Naive thymus-derived CD4-positive, alpha-beta T cell (primary cell): ENCODE measurements at regions not wholly inside any gene's neighbourhood (a gene's known extent, or its start where the extent isn't known, plus 50 kb on each side); places are given as distances from the start of the nearest gene placed in this dataset.

Experiments used
- ATAC-seq: fragments of 150-1000 bp; cut with Tn5 transposase; 2 replicates; pipeline ENCODE4 v1.10.0; 2021; ENCODE audit warnings: mild to moderate bottlenecking, moderate library complexity
- CTCF ChIA-PET: fragments of 350-600 bp; sonication (Branson Sonifier 250); formaldehyde crosslinking; loops from one replicate; lab custom pipeline; 2021; ENCODE audit warnings: antibody characterized with exemption; lab: Charles Lee
- POLR2A ChIA-PET: fragments of 350-600 bp; sonication (Branson Sonifier 250); formaldehyde crosslinking; loops from one replicate; lab custom pipeline; 2021; ENCODE audit warnings: antibody characterized with exemption, inconsistent platforms; lab: Charles Lee
- DNase-seq, 9 donors: peaks; one replicate each; pipeline versions ENCODE4 v3.0.0 to v3.0.0-alpha.2; 2020 to 2022; ENCODE audit warnings: mixed read lengths in 1 of 9
- H3K27ac ChIP-seq: one replicate; pipeline ENCODE4 v1.7.0; 2013; ENCODE audit warnings: mild to moderate bottlenecking, low read depth, low read length, moderate library complexity
- H3K27me3 ChIP-seq, 2 donors: one replicate each; pipeline ENCODE4 v1.7.0; 2013; ENCODE audit warnings: low read length in 2 of 2, mild to moderate bottlenecking in 2 of 2, moderate library complexity in 2 of 2; ENCODE audit not compliant: control insufficient read depth in 2 of 2, insufficient read depth in 2 of 2
- H3K36me3 ChIP-seq, 3 experiments: 1 replicate in 2 of 3; 2 replicates in 1 of 3; pipeline ENCODE4 v1.7.0; 2013; ENCODE audit warnings: low read length in 3 of 3, mild to moderate bottlenecking in 3 of 3, moderate library complexity in 1 of 3; ENCODE audit not compliant: insufficient read depth in 3 of 3, control insufficient read depth in 2 of 3
- H3K4me1 ChIP-seq, 2 donors: one replicate each; pipeline ENCODE4 v1.7.0; 2013; ENCODE audit warnings: low read length in 2 of 2, mild to moderate bottlenecking in 2 of 2, moderate library complexity in 1 of 2; ENCODE audit not compliant: control insufficient read depth in 2 of 2, insufficient read depth in 2 of 2
- H3K4me3 ChIP-seq: 2 replicates; pipeline ENCODE4 v1.7.0; 2013; ENCODE audit warnings: mild to moderate bottlenecking, low read length
- H3K9me3 ChIP-seq, 3 experiments: 1 replicate in 2 of 3; 2 replicates in 1 of 3; pipeline ENCODE4 v1.7.0; 2013; ENCODE audit warnings: low read length in 3 of 3; ENCODE audit not compliant: control insufficient read depth in 2 of 3
- H3K27ac Mint-ChIP-seq, 9 donors: one replicate each; pipeline ENCODE4 v1.8.0; 2020 to 2022; ENCODE audit warnings: mixed read lengths in 9 of 9, mild to moderate bottlenecking in 8 of 9, moderate library complexity in 5 of 9, inconsistent platforms in 2 of 9
- H3K27me3 Mint-ChIP-seq, 5 donors: one replicate each; pipeline ENCODE4 v1.8.0; 2021 to 2022; ENCODE audit warnings: mixed read lengths in 5 of 5, mild to moderate bottlenecking in 1 of 5
- H3K36me3 Mint-ChIP-seq, 5 donors: one replicate each; pipeline ENCODE4 v1.8.0; 2020 to 2022; ENCODE audit warnings: mixed read lengths in 5 of 5, mild to moderate bottlenecking in 3 of 5, inconsistent platforms in 1 of 5
- H3K4me1 Mint-ChIP-seq, 7 donors: one replicate each; pipeline ENCODE4 v1.8.0; 2020 to 2022; ENCODE audit warnings: mixed read lengths in 7 of 7, mild to moderate bottlenecking in 3 of 7, inconsistent platforms in 1 of 7
- H3K4me3 Mint-ChIP-seq, 10 donors: one replicate each; pipeline ENCODE4 v1.8.0; 2020 to 2022; ENCODE audit warnings: mild to moderate bottlenecking in 10 of 10, mixed read lengths in 10 of 10, moderate library complexity in 6 of 10, inconsistent platforms in 2 of 10
- H3K9me3 Mint-ChIP-seq, 11 donors: one replicate each; pipeline ENCODE4 v1.8.0; 2020 to 2022; ENCODE audit warnings: mixed read lengths in 11 of 11, mild to moderate bottlenecking in 4 of 11, inconsistent platforms in 1 of 11, moderate library complexity in 1 of 11
- intact Hi-C, 2 donors: fragments of 100-400 bp; cut with micrococcal nuclease; formaldehyde crosslinking; loops; one replicate each; pipeline ENCODE4 v1.15.1; 2023

- Histone ChIP-seq H3K4me1 (no peaks in the 10 kb centered on the region), H3K36me3 (no peaks in the 10 kb centered on the region), H3K4me3 (no peak overlapping the region), H3K27me3 (no peaks in the 10 kb centered on the region), H3K27ac (no peak overlapping the region), H3K9me3 (no peaks in the 10 kb centered on the region)
- Mint-ChIP-seq H3K9me3 (no peaks in the 10 kb centered on the region), H3K36me3 (no peaks in the 10 kb centered on the region), H3K4me1 (no peaks in the 10 kb centered on the region), H3K27ac (no peak overlapping the region), H3K4me3 (no peak overlapping the region), H3K27me3 (peaks cover 0 to 5% (median 4%) of the 10 kb centered on the region in 5 donors)
- DNase-seq (no peak), ATAC-seq (no peak)
- ChIA-PET POLR2A (no interaction called here), CTCF (no interaction called here)
- intact Hi-C loops = no loop called here
Observed at GRCh38 chr1:209074575-209075250, 508.8 kb upstream of the CAMK1G start.

- H3K36me3 ChIP-seq = no peaks in the 10 kb centered on the region
- CTCF ChIA-PET = no interaction called here
- no peaks in the 10 kb centered on the region for H3K4me1 ChIP-seq
- H3K4me3 ChIP-seq = no peak overlapping the region
- ATAC-seq = no peak
- no peaks in the 10 kb centered on the region for H3K9me3 ChIP-seq
- intact Hi-C loops = no loop called here
- Mint-ChIP-seq H3K4me3 (no peak overlapping the region), H3K9me3 (peaks cover 0 to 2% (median 0%) of the 10 kb centered on the region in 11 donors), H3K27me3 (peaks cover 2 to 16% (median 4%) of the 10 kb centered on the region in 5 donors), H3K27ac (no peak overlapping the region), H3K36me3 (no peaks in the 10 kb centered on the region), H3K4me1 (no peaks in the 10 kb centered on the region)
- POLR2A ChIA-PET = no interaction called here
- H3K27me3 ChIP-seq = no peaks in the 10 kb centered on the region
- no peak for DNase-seq
- H3K27ac ChIP-seq = no peak overlapping the region
Observed at GRCh38 chr1:209076688-209077087, 506.8 kb upstream of the CAMK1G start.

GRCh38 chr1:209080170-209080781 lies 503.2 kb upstream of the CAMK1G start:
- H3K27me3 ChIP-seq = no peaks in the 10 kb centered on the region
- ChIA-PET POLR2A (no interaction called here), CTCF (no interaction called here)
- no peaks in the 10 kb centered on the region for H3K36me3 Mint-ChIP-seq
- H3K4me1 Mint-ChIP-seq = no peaks in the 10 kb centered on the region
- no peaks in the 10 kb centered on the region for H3K9me3 ChIP-seq
- no peaks in the 10 kb centered on the region for H3K4me1 ChIP-seq
- no peak overlapping the region for H3K27ac ChIP-seq
- H3K4me3 ChIP-seq = no peak overlapping the region
- no peak overlapping the region for H3K27ac Mint-ChIP-seq
- H3K36me3 ChIP-seq = no peaks in the 10 kb centered on the region
- H3K4me3 Mint-ChIP-seq = no peak overlapping the region
- ATAC-seq = no peak
- peaks cover 0 to 17% (median 3%) of the 10 kb centered on the region in 5 donors for H3K27me3 Mint-ChIP-seq
- intact Hi-C loops = no loop called here
- no peak for DNase-seq
- H3K9me3 Mint-ChIP-seq = peaks cover 0 to 2% (median 0%) of the 10 kb centered on the region in 11 donors

- Mint-ChIP-seq H3K27ac (no peak overlapping the region), H3K4me1 (no peaks in the 10 kb centered on the region), H3K9me3 (peaks cover 0 to 7% (median 0%) of the 10 kb centered on the region in 11 donors)
Observed at GRCh38 chr1:209086486-209087192, 496.9 kb upstream of the CAMK1G start.

GRCh38 chr1:209094384-209094783 lies 489.1 kb upstream of the CAMK1G start:
- Histone ChIP-seq H3K27ac (no peak overlapping the region), H3K27me3 (no peaks in the 10 kb centered on the region), H3K36me3 (no peaks in the 10 kb centered on the region), H3K4me3 (no peak overlapping the region), H3K9me3 (no peaks in the 10 kb centered on the region), H3K4me1 (no peaks in the 10 kb centered on the region)
- H3K36me3 Mint-ChIP-seq = no peaks in the 10 kb centered on the region
- ChIA-PET POLR2A (no interaction called here), CTCF (no interaction called here)
- H3K9me3 Mint-ChIP-seq = peaks cover 0 to 7% (median 0%) of the 10 kb centered on the region in 11 donors
- DNase-seq = no peak
- no peak for ATAC-seq
- H3K4me1 Mint-ChIP-seq = no peaks in the 10 kb centered on the region
- intact Hi-C loops = loop anchor here in 1 of 2 donors (10.0 kb wide), 1 partner anchor 150 kb away; no protein-coding TSS in a partner anchor
- H3K27me3 Mint-ChIP-seq = peaks cover 0 to 18% (median 0%) of the 10 kb centered on the region in 5 donors
- H3K27ac Mint-ChIP-seq = no peak overlapping the region
- no peak overlapping the region for H3K4me3 Mint-ChIP-seq

More at GRCh38 chr1:209086486-209087192, 496.9 kb upstream of the CAMK1G start:
- Histone ChIP-seq H3K36me3 (no peaks in the 10 kb centered on the region), H3K9me3 (no peaks in the 10 kb centered on the region), H3K4me1 (no peaks in the 10 kb centered on the region), H3K27ac (no peak overlapping the region), H3K27me3 (no peaks in the 10 kb centered on the region), H3K4me3 (no peak overlapping the region)
- intact Hi-C loops = no loop called here
- peaks cover 0 to 18% (median 2%) of the 10 kb centered on the region in 5 donors for H3K27me3 Mint-ChIP-seq
- no peak for DNase-seq
- H3K4me3 Mint-ChIP-seq = no peak overlapping the region
- POLR2A ChIA-PET = no interaction called here
- CTCF ChIA-PET = no interaction called here
- H3K36me3 Mint-ChIP-seq = no peaks in the 10 kb centered on the region
- ATAC-seq = no peak

- ChIA-PET CTCF (no interaction called here), POLR2A (no interaction called here)
- intact Hi-C loops = loop anchor here in 1 of 2 donors (10.0 kb wide), 1 partner anchor 151 kb away; no protein-coding TSS in a partner anchor
- Histone ChIP-seq H3K27me3 (no peaks in the 10 kb centered on the region), H3K27ac (no peak overlapping the region), H3K9me3 (no peaks in the 10 kb centered on the region), H3K36me3 (no peaks in the 10 kb centered on the region), H3K4me3 (no peak overlapping the region), H3K4me1 (no peaks in the 10 kb centered on the region)
- H3K4me3 Mint-ChIP-seq = no peak overlapping the region
- no peaks in the 10 kb centered on the region for H3K36me3 Mint-ChIP-seq
- peaks cover 0 to 6% (median 0%) of the 10 kb centered on the region in 11 donors for H3K9me3 Mint-ChIP-seq
- H3K27ac Mint-ChIP-seq = no peak overlapping the region
- ATAC-seq (no peak), DNase-seq (no peak)
- H3K27me3 Mint-ChIP-seq = peaks cover 0 to 16% (median 2%) of the 10 kb centered on the region in 5 donors
- H3K4me1 Mint-ChIP-seq = no peaks in the 10 kb centered on the region
Observed at GRCh38 chr1:209095627-209096595, 487.6 kb upstream of the CAMK1G start.
